ENCODE measurements at regions not wholly inside any gene's neighbourhood (a gene's known extent, or its start where the extent isn't known, plus 50 kb on each side); places are given as distances from the start of the nearest gene placed in this dataset.

GRCh38 chr9:90981726-90982125, 180.1 kb downstream of the SYK start:
- TF ChIP-seq POLR2AphosphoS5 (IDR thresholded peaks at IDR 0.05; ENCODE audit: borderline replicate concordance, low read depth, low read length) = no peak
- TF ChIP-seq EZH2 (IDR thresholded peaks at IDR 0.05) = no peak
